Peyer's patch (tissue), 4 donors: ENCODE measurements at regions not wholly inside any gene's neighbourhood (a gene's known extent, or its start where the extent isn't known, plus 50 kb on each side); places are given as distances from the start of the nearest gene placed in this dataset.

Experiments
- DNase-seq, 3 donors: peaks; one replicate each; pipeline ENCODE4 v3.0.0-alpha.2; 2017 to 2019
- H3K27ac ChIP-seq, 4 donors: fragments of 200-600 bp; sonication (generic); one replicate each; pipeline ENCODE4 v1.5.1; 2016 to 2019
- H3K27me3 ChIP-seq, 2 donors: fragments of 200-600 bp; sonication (generic); one replicate each; pipeline ENCODE4 v1.5.1; 2019
- H3K36me3 ChIP-seq, 3 donors: fragments of 200-600 bp; sonication (generic); one replicate each; pipeline ENCODE4 v1.5.1; 2016 to 2019
- H3K4me1 ChIP-seq, 4 donors: fragments of 200-600 bp; sonication (generic); one replicate each; pipeline ENCODE4 v1.5.1; 2016 to 2019
- H3K4me3 ChIP-seq, 4 donors: fragments of 200-600 bp; sonication (generic); 1 replicate in 3 of 4; 2 replicates in 1 of 4; pipeline ENCODE4 v1.5.1; 2016 to 2019; ENCODE audit warnings: mild to moderate bottlenecking in 1 of 4
- H3K9me3 ChIP-seq, 4 donors: fragments of 200-600 bp; sonication (generic); one replicate each; pipeline ENCODE4 v1.5.1; 2016 to 2019; ENCODE audit warnings: mild to moderate bottlenecking in 1 of 4
- CTCF ChIP-seq, 6 experiments: fragments of 450-650 bp in 4 of 6; fragments of 200-600 bp in 2 of 6; sonication (generic) in 1 of 6; IDR thresholded peaks; one replicate each; pipeline ENCODE4 v1.5.1; 2017 to 2019; ENCODE audit warnings: antibody characterized with exemption in 6 of 6, mild to moderate bottlenecking in 3 of 6, moderate library complexity in 1 of 6
- POLR2A ChIP-seq, 2 donors: fragments of 450-650 bp; IDR thresholded peaks; one replicate each; pipeline ENCODE4 v1.5.1; 2017; ENCODE audit warnings: antibody characterized with exemption in 2 of 2, mild to moderate bottlenecking in 2 of 2, moderate library complexity in 2 of 2

- DNase-seq = no peak
- H3K27ac ChIP-seq = peak overlapping the region in 1 of 4 donors; percentile 35
Observed at GRCh38 chr5:38060354-38060753, 198.0 kb upstream of the EGFLAM start.

GRCh38 chr5:38059876-38060275 lies 198.5 kb upstream of the EGFLAM start:
- Histone ChIP-seq H3K4me1 (no peaks in the 10 kb centered on the region), H3K36me3 (no peaks in the 10 kb centered on the region), H3K27ac (peak overlapping the region in 1 of 4 donors; percentile 35), H3K4me3 (no peak overlapping the region), H3K27me3 (no peaks in the 10 kb centered on the region), H3K9me3 (no peaks in the 10 kb centered on the region)
- no peak for DNase-seq
- TF ChIP-seq CTCF (IDR thresholded peaks at IDR 0.05) (no peak), POLR2A (IDR thresholded peaks at IDR 0.05) (no peak)

More at GRCh38 chr5:38060354-38060753, 198.0 kb upstream of the EGFLAM start:
- Histone ChIP-seq H3K36me3 (no peaks in the 10 kb centered on the region), H3K4me3 (no peak overlapping the region), H3K27me3 (no peaks in the 10 kb centered on the region), H3K4me1 (no peaks in the 10 kb centered on the region), H3K9me3 (no peaks in the 10 kb centered on the region)
- no peak for TF ChIP-seq POLR2A (IDR thresholded peaks at IDR 0.05)
- TF ChIP-seq CTCF (IDR thresholded peaks at IDR 0.05) = no peak

GRCh38 chr5:38051711-38052511 lies 206.4 kb upstream of the EGFLAM start:
- no peak overlapping the region for H3K4me3 ChIP-seq
- no peak for TF ChIP-seq POLR2A (IDR thresholded peaks at IDR 0.05)
- no peak for TF ChIP-seq CTCF (IDR thresholded peaks at IDR 0.05)
- no peaks in the 10 kb centered on the region for H3K4me1 ChIP-seq
- H3K27me3 ChIP-seq = no peaks in the 10 kb centered on the region
- no peak for DNase-seq
- no peaks in the 10 kb centered on the region for H3K36me3 ChIP-seq
- no peak overlapping the region for H3K27ac ChIP-seq
- no peaks in the 10 kb centered on the region for H3K9me3 ChIP-seq

GRCh38 chr5:38048400-38048799 lies 208.6 kb upstream of the GDNF start:
- no peak for DNase-seq
- H3K4me1 ChIP-seq = no peaks in the 10 kb centered on the region
- no peak for TF ChIP-seq CTCF (IDR thresholded peaks at IDR 0.05)
- TF ChIP-seq POLR2A (IDR thresholded peaks at IDR 0.05) = no peak
- H3K27ac ChIP-seq = no peak overlapping the region
- H3K9me3 ChIP-seq = no peaks in the 10 kb centered on the region
- no peaks in the 10 kb centered on the region for H3K36me3 ChIP-seq
- no peaks in the 10 kb centered on the region for H3K27me3 ChIP-seq
- no peak overlapping the region for H3K4me3 ChIP-seq

DNA sequence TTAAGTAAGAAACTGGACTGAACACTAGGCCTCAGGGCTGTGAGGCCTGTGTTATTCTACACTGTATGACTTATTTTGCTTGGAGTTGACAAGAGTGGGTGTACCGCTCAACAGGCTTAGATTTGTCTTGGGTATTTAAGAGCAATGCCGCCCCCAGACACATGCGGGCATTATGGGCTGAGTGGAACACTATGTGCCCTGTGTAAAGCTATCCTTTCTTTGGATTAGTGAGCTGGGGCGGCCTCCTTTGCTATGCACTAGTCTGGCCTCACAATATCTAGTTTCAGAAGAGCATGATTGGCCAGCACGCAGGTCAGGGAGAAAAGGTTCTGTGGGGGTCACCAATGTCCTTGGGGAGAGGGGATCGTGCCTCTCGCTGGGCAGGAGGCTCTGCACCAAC lies 206.3 kb upstream of the GDNF start:
- H3K4me3 ChIP-seq = no peak overlapping the region
- H3K36me3 ChIP-seq = no peaks in the 10 kb centered on the region
- no peak for DNase-seq
- TF ChIP-seq CTCF (IDR thresholded peaks at IDR 0.05) (no peak), POLR2A (IDR thresholded peaks at IDR 0.05) (no peak)
- no peak overlapping the region for H3K27ac ChIP-seq
- no peaks in the 10 kb centered on the region for H3K27me3 ChIP-seq
- H3K4me1 ChIP-seq = no peaks in the 10 kb centered on the region
- no peaks in the 10 kb centered on the region for H3K9me3 ChIP-seq
